Panc1 (cell line): ENCODE measurements at regions not wholly inside any gene's neighbourhood (a gene's known extent, or its start where the extent isn't known, plus 50 kb on each side); places are given as distances from the start of the nearest gene placed in this dataset.

ENCODE experiments used
- POLR2AphosphoS5 ChIP-seq: IDR thresholded peaks from 2 replicates; pipeline ENCODE4 v1.6.1; 2012; ENCODE audit warnings: mild to moderate bottlenecking, low read depth, low read length, moderate library complexity
- TCF7L2 ChIP-seq: IDR thresholded peaks from 2 replicates; pipeline ENCODE4 v1.6.1; 2011; ENCODE audit warnings: mild to moderate bottlenecking, low read depth, low read length, inconsistent platforms
- TF ChIP-seq, protein P1 (sequence below), 2 experiments: IDR thresholded peaks; 2 replicates each; pipeline ENCODE4 v1.6.1; 2011 to 2012; ENCODE audit warnings: low read depth in 2 of 2, control low read depth in 1 of 2, low read length in 1 of 2, mild to moderate bottlenecking in 1 of 2, moderate library complexity in 1 of 2; ENCODE audit not compliant: insufficient read depth in 1 of 2
- TF ChIP-seq, protein P2 (sequence below): fragments of 450-650 bp; IDR thresholded peaks from 2 replicates; pipeline ENCODE4 v1.5.1; 2017; ENCODE audit warnings: mild to moderate bottlenecking

DNA sequence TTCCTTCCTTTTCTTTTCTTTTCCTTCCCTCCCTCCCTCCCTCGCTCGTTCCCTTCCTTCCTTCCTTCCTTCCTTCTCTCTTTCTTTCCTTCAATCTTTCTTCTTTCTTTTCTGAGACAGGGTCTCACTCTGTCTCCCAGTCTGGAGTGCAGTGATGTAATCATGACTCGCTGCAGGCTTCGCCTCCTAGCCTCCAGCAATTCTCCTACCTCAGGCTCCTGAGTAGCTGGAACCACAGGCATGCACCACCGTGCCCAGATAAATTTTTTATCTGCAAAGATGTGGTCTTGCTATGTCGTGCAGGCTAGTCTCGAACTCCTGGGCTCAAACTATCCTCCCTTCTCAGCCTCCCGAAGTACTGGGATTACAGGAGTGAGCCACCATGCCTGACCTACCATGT lies 81.4 kb downstream of the SPATA31C2 start:
- TF ChIP-seq, protein P1, sequence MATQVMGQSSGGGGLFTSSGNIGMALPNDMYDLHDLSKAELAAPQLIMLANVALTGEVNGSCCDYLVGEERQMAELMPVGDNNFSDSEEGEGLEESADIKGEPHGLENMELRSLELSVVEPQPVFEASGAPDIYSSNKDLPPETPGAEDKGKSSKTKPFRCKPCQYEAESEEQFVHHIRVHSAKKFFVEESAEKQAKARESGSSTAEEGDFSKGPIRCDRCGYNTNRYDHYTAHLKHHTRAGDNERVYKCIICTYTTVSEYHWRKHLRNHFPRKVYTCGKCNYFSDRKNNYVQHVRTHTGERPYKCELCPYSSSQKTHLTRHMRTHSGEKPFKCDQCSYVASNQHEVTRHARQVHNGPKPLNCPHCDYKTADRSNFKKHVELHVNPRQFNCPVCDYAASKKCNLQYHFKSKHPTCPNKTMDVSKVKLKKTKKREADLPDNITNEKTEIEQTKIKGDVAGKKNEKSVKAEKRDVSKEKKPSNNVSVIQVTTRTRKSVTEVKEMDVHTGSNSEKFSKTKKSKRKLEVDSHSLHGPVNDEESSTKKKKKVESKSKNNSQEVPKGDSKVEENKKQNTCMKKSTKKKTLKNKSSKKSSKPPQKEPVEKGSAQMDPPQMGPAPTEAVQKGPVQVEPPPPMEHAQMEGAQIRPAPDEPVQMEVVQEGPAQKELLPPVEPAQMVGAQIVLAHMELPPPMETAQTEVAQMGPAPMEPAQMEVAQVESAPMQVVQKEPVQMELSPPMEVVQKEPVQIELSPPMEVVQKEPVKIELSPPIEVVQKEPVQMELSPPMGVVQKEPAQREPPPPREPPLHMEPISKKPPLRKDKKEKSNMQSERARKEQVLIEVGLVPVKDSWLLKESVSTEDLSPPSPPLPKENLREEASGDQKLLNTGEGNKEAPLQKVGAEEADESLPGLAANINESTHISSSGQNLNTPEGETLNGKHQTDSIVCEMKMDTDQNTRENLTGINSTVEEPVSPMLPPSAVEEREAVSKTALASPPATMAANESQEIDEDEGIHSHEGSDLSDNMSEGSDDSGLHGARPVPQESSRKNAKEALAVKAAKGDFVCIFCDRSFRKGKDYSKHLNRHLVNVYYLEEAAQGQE (IDR thresholded peaks at IDR 0.05; ENCODE audit: insufficient read depth in 1 of 2, low read depth in 2 of 2, low read length in 1 of 2): no peak
- TF ChIP-seq, protein P2, sequence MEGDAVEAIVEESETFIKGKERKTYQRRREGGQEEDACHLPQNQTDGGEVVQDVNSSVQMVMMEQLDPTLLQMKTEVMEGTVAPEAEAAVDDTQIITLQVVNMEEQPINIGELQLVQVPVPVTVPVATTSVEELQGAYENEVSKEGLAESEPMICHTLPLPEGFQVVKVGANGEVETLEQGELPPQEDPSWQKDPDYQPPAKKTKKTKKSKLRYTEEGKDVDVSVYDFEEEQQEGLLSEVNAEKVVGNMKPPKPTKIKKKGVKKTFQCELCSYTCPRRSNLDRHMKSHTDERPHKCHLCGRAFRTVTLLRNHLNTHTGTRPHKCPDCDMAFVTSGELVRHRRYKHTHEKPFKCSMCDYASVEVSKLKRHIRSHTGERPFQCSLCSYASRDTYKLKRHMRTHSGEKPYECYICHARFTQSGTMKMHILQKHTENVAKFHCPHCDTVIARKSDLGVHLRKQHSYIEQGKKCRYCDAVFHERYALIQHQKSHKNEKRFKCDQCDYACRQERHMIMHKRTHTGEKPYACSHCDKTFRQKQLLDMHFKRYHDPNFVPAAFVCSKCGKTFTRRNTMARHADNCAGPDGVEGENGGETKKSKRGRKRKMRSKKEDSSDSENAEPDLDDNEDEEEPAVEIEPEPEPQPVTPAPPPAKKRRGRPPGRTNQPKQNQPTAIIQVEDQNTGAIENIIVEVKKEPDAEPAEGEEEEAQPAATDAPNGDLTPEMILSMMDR: no peak
- no peak for TF ChIP-seq TCF7L2
- TF ChIP-seq POLR2AphosphoS5: no peak
